HepG2 (cell line): ENCODE measurements at regions not wholly inside any gene's neighbourhood (a gene's known extent, or its start where the extent isn't known, plus 50 kb on each side); places are given as distances from the start of the nearest gene placed in this dataset.

Source experiments
- ATAC-seq: fragments of 200-7000 bp; cut with Tn5 transposase; 3 replicates; pipeline ENCODE4 v1.9.1; 2020; ENCODE audit warnings: mild to moderate bottlenecking, moderate library complexity
- BruUV-seq: library from RNA; stranded (reverse); fragments of 400-500 nt; replicated peaks from 2 replicates; lab custom pipeline; 2021; lab: Mats Ljungman, UMichigan
- CTCF ChIA-PET: fragments of 300-600 bp; formaldehyde crosslinking; extraction: SDS; loops from one replicate; lab custom pipeline; 2021; ENCODE audit warnings: low total read pairs, inconsistent platforms, low intra/inter-chr PET ratio; lab: Yijun Ruan, JAX
- POLR2A ChIA-PET: fragments of 350-600 bp; sonication (Branson Sonifier 250); formaldehyde crosslinking; loops from one replicate; lab custom pipeline; 2020; ENCODE audit warnings: antibody characterized with exemption, inconsistent platforms; lab: Yijun Ruan, JAX
- DNase-seq: peaks from one replicate; pipeline ENCODE4 v3.0.0-alpha.2; 2015; ENCODE audit warnings: low spot score
- FAIRE-seq: peaks from 3 replicates; lab custom pipeline; 2011; peaks lifted over from hg19 to GRCh38; lab: Jason Lieb, UNC
- H2AFZ ChIP-seq: one replicate; pipeline ENCODE4 v1.6.1; 2011; ENCODE audit warnings: low read length, inconsistent platforms
- H3K27ac ChIP-seq: fragments of 300-600 bp; 3 replicates; pipeline ENCODE4 v1.8.0; 2011; ENCODE audit warnings: mixed run types, mild to moderate bottlenecking, mixed read lengths, low read length, inconsistent platforms; ENCODE audit not compliant: insufficient read depth; ENCODE audit errors: extremely low read length
- H3K27me3 ChIP-seq, 2 experiments: fragments of 200-600 bp in 1 of 2; 2 replicates in 1 of 2; 3 replicates in 1 of 2; pipeline versions ENCODE4 v1.6.0 to v1.8.0; 2011; ENCODE audit warnings: low read length in 2 of 2, mild to moderate bottlenecking in 2 of 2, moderate library complexity in 2 of 2, inconsistent platforms in 1 of 2; ENCODE audit not compliant: insufficient read depth in 2 of 2, control insufficient read depth in 1 of 2
- H3K36me3 ChIP-seq, 2 experiments: fragments of 200-600 bp in 1 of 2; replicated peaks in 1 of 2; 2 replicates in 1 of 2; 3 replicates in 1 of 2; pipeline versions ENCODE4 v1.5.1 to v1.8.0; 2011; ENCODE audit warnings: low read length in 2 of 2, inconsistent platforms in 1 of 2; ENCODE audit not compliant: insufficient read depth in 2 of 2, control insufficient read depth in 1 of 2
- H3K4me1 ChIP-seq: 2 replicates; pipeline ENCODE4 v1.5.1; 2012; ENCODE audit warnings: low read length, inconsistent platforms; ENCODE audit not compliant: insufficient read depth
- H3K4me2 ChIP-seq: 2 replicates; pipeline ENCODE4 v1.6.0; 2011; ENCODE audit warnings: low read depth, low read length, inconsistent platforms
- H3K4me3 ChIP-seq, 3 experiments: fragments of 200-600 bp in 1 of 3; sonication (generic), shearing (Covaris generic) in 1 of 3; replicated peaks in 1 of 3; 2 replicates each; pipeline ENCODE4 v1.5.1; 2011 to 2016; ENCODE audit warnings: low read length in 3 of 3, inconsistent platforms in 2 of 3, low read depth in 2 of 3, mild to moderate bottlenecking in 2 of 3, control low read depth in 1 of 3, mixed read lengths in 1 of 3; ENCODE audit not compliant: insufficient read depth in 1 of 3
- H3K79me2 ChIP-seq: one replicate; pipeline ENCODE4 v1.6.1; 2011; ENCODE audit warnings: low read length, inconsistent platforms; ENCODE audit not compliant: insufficient read depth
- H3K9ac ChIP-seq: 2 replicates; pipeline ENCODE4 v1.6.0; 2011; ENCODE audit warnings: mild to moderate bottlenecking, low read depth, low read length, inconsistent platforms; ENCODE audit not compliant: insufficient read depth
- H3K9me3 ChIP-seq: 2 replicates; pipeline ENCODE4 v1.5.1; 2012; ENCODE audit warnings: mild to moderate bottlenecking, low read length
- H4K20me1 ChIP-seq: 2 replicates; pipeline ENCODE4 v1.6.0; 2011; ENCODE audit warnings: inconsistent platforms, mild to moderate bottlenecking, low read length, moderate library complexity; ENCODE audit not compliant: insufficient read depth
- ARID2 ChIP-seq: sonication (generic); formaldehyde crosslinking; IDR thresholded peaks from 2 replicates; pipeline ENCODE4 v1.8.1; 2022; ENCODE audit warnings: mild to moderate bottlenecking, missing genetic modification reagents, borderline replicate concordance
- ATF3 ChIP-seq: sonication (generic); formaldehyde crosslinking; IDR thresholded peaks from 2 replicates; pipeline ENCODE4 v1.4.0; 2020; ENCODE audit warnings: missing genetic modification reagents
- BCL6 ChIP-seq: IDR thresholded peaks from 2 replicates; pipeline ENCODE4 v1.6.1; 2016; ENCODE audit warnings: missing genetic modification reagents, missing compliant biosample characterization
- DNMT3B ChIP-seq: conservative IDR thresholded peaks from 2 replicates; pipeline ENCODE4 v1.6.1; 2016; ENCODE audit warnings: missing biosample characterization, control low read depth
- ERF ChIP-seq: IDR thresholded peaks from 2 replicates; pipeline ENCODE4 v1.6.1; 2018; ENCODE audit warnings: missing biosample characterization, missing genetic modification reagents
- FUBP1 ChIP-seq: sonication (generic); formaldehyde crosslinking; IDR thresholded peaks from 2 replicates; pipeline ENCODE4 v1.5.1; 2020; ENCODE audit warnings: missing genetic modification reagents, mild to moderate bottlenecking, borderline replicate concordance
- PBX2 ChIP-seq: IDR thresholded peaks from 2 replicates; pipeline ENCODE4 v1.6.1; 2016; ENCODE audit warnings: control low read depth
- PRPF4 ChIP-seq: fragments of 200-400 bp; formaldehyde crosslinking; IDR thresholded peaks from 2 replicates; pipeline ENCODE4 v1.6.1; 2016; ENCODE audit warnings: low read length, low read depth; ENCODE audit not compliant: poor library complexity, severe bottlenecking
- SOX13 ChIP-seq, 3 experiments: fragments of 450-650 bp in 1 of 3; sonication (generic) in 1 of 3; formaldehyde crosslinking in 1 of 3; IDR thresholded peaks in 2 of 3; conservative IDR thresholded peaks in 1 of 3; 2 replicates each; pipeline versions ENCODE4 v1.5.0 to v1.6.1; 2016 to 2020; ENCODE audit warnings: antibody characterized with exemption in 1 of 3, mild to moderate bottlenecking in 1 of 3, missing compliant biosample characterization in 1 of 3, missing genetic modification reagents in 1 of 3, moderate library complexity in 1 of 3
- ZBTB26 ChIP-seq: IDR thresholded peaks from 2 replicates; pipeline ENCODE4 v1.6.1; 2016; ENCODE audit warnings: missing compliant biosample characterization, missing genetic modification reagents, borderline replicate concordance
- ZMAT3 ChIP-seq: sonication (generic); formaldehyde crosslinking; conservative IDR thresholded peaks from 2 replicates; pipeline ENCODE4 v1.7.0; 2021; ENCODE audit warnings: missing genetic modification reagents
- ZNF101 ChIP-seq: sonication (generic); formaldehyde crosslinking; IDR thresholded peaks from 2 replicates; pipeline ENCODE4 v1.4.0; 2020; ENCODE audit warnings: mild to moderate bottlenecking, low read depth, missing genetic modification reagents, borderline replicate concordance
- ZNF17 ChIP-seq: sonication (generic); formaldehyde crosslinking; IDR thresholded peaks from 2 replicates; pipeline ENCODE4 v1.5.0; 2020; ENCODE audit warnings: mild to moderate bottlenecking, missing genetic modification reagents
- ZNF205 ChIP-seq: IDR thresholded peaks from 2 replicates; pipeline ENCODE4 v1.6.1; 2018; ENCODE audit warnings: missing biosample characterization, missing genetic modification reagents
- ZNF260 ChIP-seq: sonication (generic); formaldehyde crosslinking; IDR thresholded peaks from 2 replicates; pipeline ENCODE4 v1.4.0; 2020; ENCODE audit warnings: missing genetic modification reagents, low read depth, mild to moderate bottlenecking, borderline replicate concordance
- ZNF264 ChIP-seq: sonication (generic); formaldehyde crosslinking; IDR thresholded peaks from 2 replicates; pipeline ENCODE4 v1.4.0; 2020; ENCODE audit warnings: missing genetic modification reagents
- ZNF687 ChIP-seq: sonication (generic); formaldehyde crosslinking; IDR thresholded peaks from 2 replicates; pipeline ENCODE4 v1.5.1; 2020; ENCODE audit warnings: mild to moderate bottlenecking, missing genetic modification reagents, moderate library complexity
- WGBS: methylation state at CpG from one replicate; pipeline ENCODE4 v1.1.6; 2017; ENCODE audit warnings: low lambda C conversion rate; 5-methylcytosine and 5-hydroxymethylcytosine counted together
- in situ Hi-C: cut with HindIII; loops from 2 replicates; pipeline ENCODE4 v1.10.0; 2017; ENCODE audit warnings: low pct_unique_long_range_greater_than_20kb; ENCODE audit not compliant: extremely low pct_ligation_motif_present
- intact Hi-C: fragments of 100-400 bp; cut with micrococcal nuclease; formaldehyde crosslinking; loops from one replicate; pipeline ENCODE4 v1.10.0; 2022; ENCODE audit not compliant: unreplicated experiment

- peaks cover 0 to 24% of the 10 kb centered on the region in 2 experiments; a peak in 3 of 5 replicates for H3K27me3 ChIP-seq
- no peak for FAIRE-seq
- H4K20me1 ChIP-seq, result no peaks in the 10 kb centered on the region
- no peak for DNase-seq
- intact Hi-C loops, result no loop called here
- no peaks in the 10 kb centered on the region for H3K36me3 ChIP-seq
- peaks cover 16% of the 10 kb centered on the region for H3K9me3 ChIP-seq
- no peak overlapping the region for H3K4me3 ChIP-seq
- H3K4me2 ChIP-seq, result no peak overlapping the region
- WGBS, result 0% methylated on average over 2 of the region's 2 CpGs
- H3K9ac ChIP-seq, result no peak overlapping the region
- no TSS peak for BruUV-seq
- no peaks in the 10 kb centered on the region for H3K79me2 ChIP-seq
- POLR2A ChIA-PET, result no interaction called here
- H3K27ac ChIP-seq, result no peak overlapping the region
- ATAC-seq, result no peak
- no peaks in the 10 kb centered on the region for H3K4me1 ChIP-seq
- CTCF ChIA-PET, result no interaction called here
- H2AFZ ChIP-seq, result no peak overlapping the region
- in situ Hi-C loops, result no loop called here
- TF ChIP-seq ZNF264 (CRISPR knock-in tag) (no peak), ZBTB26 (CRISPR knock-in tag) (no peak), PBX2 (CRISPR knock-in tag) (no peak), SOX13 (IDR thresholded peaks at IDR 0.05) (no peak), SOX13 (CRISPR knock-in tag; conservative IDR thresholded peaks at IDR 0.05 in 1 of 2, IDR thresholded peaks at IDR 0.05 in 1 of 2) (no peak), FUBP1 (CRISPR knock-in tag) (no peak), BCL6 (CRISPR knock-in tag) (no peak), ZNF17 (CRISPR knock-in tag) (no peak), ZNF205 (no peak), DNMT3B (CRISPR knock-in tag) (no peak), ARID2 (CRISPR knock-in tag) (no peak), ZNF260 (CRISPR knock-in tag) (no peak), ATF3 (CRISPR knock-in tag) (no peak), ZNF101 (CRISPR knock-in tag) (no peak), ZNF687 (CRISPR knock-in tag) (no peak), PRPF4 (no peak), ERF (no peak), ZMAT3 (CRISPR knock-in tag) (no peak)
These were observed 167.9 kb downstream of the TFAP2C start for GRCh38 chr20:56797023-56797422.
